ENCODE measurements at regions not wholly inside any gene's neighbourhood (a gene's known extent, or its start where the extent isn't known, plus 50 kb on each side); places are given as distances from the start of the nearest gene placed in this dataset.

DNA sequence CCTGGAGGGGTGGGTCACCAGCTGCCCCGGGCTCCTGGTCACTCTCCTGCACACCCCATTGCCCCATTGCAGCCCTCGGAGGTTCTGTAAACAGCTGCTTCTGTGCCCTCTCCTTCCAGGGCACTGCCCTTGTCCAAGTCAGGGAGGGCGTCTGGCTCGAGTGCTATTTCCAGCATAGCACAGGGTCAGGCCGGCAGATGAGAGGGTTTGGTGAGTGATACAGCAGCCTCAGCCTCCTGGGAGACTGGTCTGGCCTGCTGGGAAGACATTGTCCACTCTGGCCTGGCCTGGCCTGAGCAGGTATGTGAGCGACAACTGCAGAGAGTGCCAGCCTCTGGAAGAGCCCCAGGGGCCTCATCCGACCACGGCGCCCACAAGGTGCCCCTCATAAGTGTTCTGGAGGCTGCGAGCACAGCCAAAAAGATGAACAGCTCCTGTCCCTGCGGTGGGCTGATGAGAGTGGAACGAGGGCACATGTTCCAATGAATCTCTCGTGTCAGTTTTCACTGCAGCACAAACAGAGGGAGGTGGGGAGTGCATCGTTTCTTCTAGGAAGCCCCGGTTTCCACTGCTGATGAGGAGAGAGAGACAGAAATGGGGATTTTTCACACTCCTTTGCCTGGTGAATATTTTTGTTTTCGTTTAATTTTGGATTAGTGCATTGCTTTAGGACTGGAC is 105.8 kb upstream of the SDK2 start:
- no peak for TF ChIP-seq CTCF (IDR thresholded peaks at IDR 0.05; ENCODE audit: low read depth, low read length)
- no peak for TF ChIP-seq POLR2A (IDR thresholded peaks at IDR 0.05; ENCODE audit: extremely low read depth, insufficient read length)
